ENCODE measurements at regions not wholly inside any gene's neighbourhood (a gene's known extent, or its start where the extent isn't known, plus 50 kb on each side); places are given as distances from the start of the nearest gene placed in this dataset.
"Not testable (repeated sequence)": the region's sequence is repeated elsewhere in the genome, so short reads cannot be mapped to it uniquely, and the experiment has no call there.

- peaks cover 8% of the 10 kb centered on the region for H3K36me3 Mint-ChIP-seq (ENCODE audit: low read depth, unreplicated experiment)
Observed at GRCh38 chr14:56004786-56005185, 113.4 kb upstream of the PELI2 start.

GRCh38 chr14:56005191-56006053, 112.8 kb upstream of the PELI2 start:
- no peaks in the 10 kb centered on the region for H3K27me3 Mint-ChIP-seq (ENCODE audit: unreplicated experiment)
- no peak overlapping the region for H3K4me3 Mint-ChIP-seq (ENCODE audit: unreplicated experiment)
- peaks cover 3% of the 10 kb centered on the region for H3K36me3 Mint-ChIP-seq (ENCODE audit: low read depth, unreplicated experiment)

More at GRCh38 chr14:56004786-56005185, 113.4 kb upstream of the PELI2 start:
- H3K9me3 Mint-ChIP-seq (ENCODE audit: unreplicated experiment), result peaks cover 4% of the 10 kb centered on the region
- no peaks in the 10 kb centered on the region for H3K27me3 Mint-ChIP-seq (ENCODE audit: unreplicated experiment)
- peaks cover 15% of the 10 kb centered on the region for H3K4me1 Mint-ChIP-seq (ENCODE audit: unreplicated experiment)
- DNase-seq (ENCODE audit: low spot score), result no peak
- H3K4me3 Mint-ChIP-seq (ENCODE audit: unreplicated experiment), result no peak overlapping the region
- no peak for TF ChIP-seq CTCF (IDR thresholded peaks at IDR 0.05; ENCODE audit: unreplicated experiment)
- H3K27ac Mint-ChIP-seq (ENCODE audit: unreplicated experiment), result peak overlapping the region; percentile 21

GRCh38 chr14:56007491-56007890, 110.7 kb upstream of the PELI2 start:
- not testable (repeated sequence) for H3K9me3 Mint-ChIP-seq (ENCODE audit: unreplicated experiment); DNase-seq (ENCODE audit: low spot score); H3K36me3 Mint-ChIP-seq (ENCODE audit: low read depth, unreplicated experiment); H3K27me3 Mint-ChIP-seq (ENCODE audit: unreplicated experiment); H3K4me3 Mint-ChIP-seq (ENCODE audit: unreplicated experiment); H3K27ac Mint-ChIP-seq (ENCODE audit: unreplicated experiment)
- peaks cover 15% of the 10 kb centered on the region for H3K4me1 Mint-ChIP-seq (ENCODE audit: unreplicated experiment)

More at GRCh38 chr14:56005191-56006053, 112.8 kb upstream of the PELI2 start:
- TF ChIP-seq CTCF (IDR thresholded peaks at IDR 0.05; ENCODE audit: unreplicated experiment), result no peak
- DNase-seq (ENCODE audit: low spot score), result no peak
- Mint-ChIP-seq H3K4me1 (ENCODE audit: unreplicated experiment) (peaks cover 15% of the 10 kb centered on the region), H3K9me3 (ENCODE audit: unreplicated experiment) (peaks cover 4% of the 10 kb centered on the region), H3K27ac (ENCODE audit: unreplicated experiment) (peak overlapping the region; percentile 21)

- Mint-ChIP-seq H3K27ac (ENCODE audit: unreplicated experiment) (no peak overlapping the region), H3K36me3 (ENCODE audit: low read depth, unreplicated experiment) (peaks cover 3% of the 10 kb centered on the region), H3K9me3 (ENCODE audit: unreplicated experiment) (peaks cover 4% of the 10 kb centered on the region), H3K4me1 (ENCODE audit: unreplicated experiment) (peaks cover 15% of the 10 kb centered on the region), H3K4me3 (ENCODE audit: unreplicated experiment) (no peak overlapping the region), H3K27me3 (ENCODE audit: unreplicated experiment) (no peaks in the 10 kb centered on the region)
- DNase-seq (ENCODE audit: low spot score), result no peak
- TF ChIP-seq CTCF (IDR thresholded peaks at IDR 0.05; ENCODE audit: unreplicated experiment), result no peak
Observed at GRCh38 chr14:56008150-56008549, 110.1 kb upstream of the PELI2 start.

GRCh38 chr14:56008661-56009060, 109.5 kb upstream of the PELI2 start:
- not testable (repeated sequence) for DNase-seq (ENCODE audit: low spot score); H3K27ac Mint-ChIP-seq (ENCODE audit: unreplicated experiment); H3K27me3 Mint-ChIP-seq (ENCODE audit: unreplicated experiment); H3K36me3 Mint-ChIP-seq (ENCODE audit: low read depth, unreplicated experiment); H3K9me3 Mint-ChIP-seq (ENCODE audit: unreplicated experiment); H3K4me3 Mint-ChIP-seq (ENCODE audit: unreplicated experiment)
- peaks cover 15% of the 10 kb centered on the region for H3K4me1 Mint-ChIP-seq (ENCODE audit: unreplicated experiment)

- Mint-ChIP-seq H3K36me3 (ENCODE audit: low read depth, unreplicated experiment) (no peaks in the 10 kb centered on the region), H3K27ac (ENCODE audit: unreplicated experiment) (no peak overlapping the region), H3K4me1 (ENCODE audit: unreplicated experiment) (no peaks in the 10 kb centered on the region), H3K4me3 (ENCODE audit: unreplicated experiment) (no peak overlapping the region), H3K9me3 (ENCODE audit: unreplicated experiment) (no peaks in the 10 kb centered on the region), H3K27me3 (ENCODE audit: unreplicated experiment) (peaks cover 1% of the 10 kb centered on the region)
- DNase-seq (ENCODE audit: low spot score), result no peak
- TF ChIP-seq CTCF (IDR thresholded peaks at IDR 0.05; ENCODE audit: unreplicated experiment), result no peak
Observed at GRCh38 chr14:56023661-56024081, 94.5 kb upstream of the PELI2 start.
